ENCODE measurements at regions not wholly inside any gene's neighbourhood (a gene's known extent, or its start where the extent isn't known, plus 50 kb on each side); places are given as distances from the start of the nearest gene placed in this dataset.

DNA sequence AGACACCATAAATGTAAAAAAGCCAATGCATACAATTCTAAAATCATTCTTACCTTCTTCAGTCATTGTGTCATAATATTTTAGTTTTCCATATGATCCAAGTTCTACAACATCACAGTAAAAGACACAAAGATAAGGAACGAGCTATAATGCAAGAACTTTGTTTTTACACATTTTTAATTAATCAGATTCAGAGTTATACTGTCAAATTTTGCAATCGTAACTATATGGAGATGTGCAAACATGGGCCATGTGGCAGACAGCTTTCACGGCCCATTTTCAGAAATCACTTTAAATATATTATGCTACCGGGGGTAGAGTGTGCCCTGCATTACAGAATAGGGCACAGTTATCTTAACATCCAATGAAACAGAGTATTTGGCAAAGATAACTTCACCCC lies 188.4 kb downstream of the ACER2 start:
- Histone ChIP-seq H3K4me3 (ENCODE audit: low read length) (no peak overlapping the region), H3K9ac (ENCODE audit: low read depth, low read length) (no peak overlapping the region), H3K4me1 (ENCODE audit: insufficient read depth, low read length) (no peaks in the 10 kb centered on the region), H3K9me3 (ENCODE audit: insufficient read depth, low read depth, low read length) (no peaks in the 10 kb centered on the region), H3K27ac (ENCODE audit: low read depth, low read length) (no peak overlapping the region), H3K36me3 (ENCODE audit: insufficient read depth, low read length) (no peaks in the 10 kb centered on the region), H3K27me3 (ENCODE audit: insufficient read depth, low read length) (no peaks in the 10 kb centered on the region)
- WGBS = 96% methylated on average over 4 of the region's 4 CpGs

DNA sequence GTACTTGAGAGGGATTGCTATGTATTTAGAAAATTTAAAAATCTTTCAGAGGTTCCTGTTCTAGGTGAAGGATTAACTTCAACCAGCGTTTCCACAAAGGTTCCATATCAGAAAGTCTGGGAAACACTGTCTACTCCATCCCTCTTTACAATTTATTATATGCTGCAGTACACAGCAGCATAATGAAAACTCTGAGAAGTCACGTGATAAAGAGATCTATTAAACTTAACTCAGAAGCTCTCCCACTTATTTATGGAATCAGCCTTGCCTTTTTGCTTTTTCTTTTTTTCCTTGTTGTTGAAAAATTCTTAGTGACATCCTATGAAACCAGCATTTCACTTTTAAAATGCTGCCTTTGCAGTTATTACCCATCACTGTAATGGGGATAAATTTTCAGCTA lies 186.2 kb downstream of the ACER2 start:
- Histone ChIP-seq H3K27ac (ENCODE audit: low read depth, low read length) (no peak overlapping the region), H3K4me3 (ENCODE audit: low read length) (no peak overlapping the region), H3K27me3 (ENCODE audit: insufficient read depth, low read length) (no peaks in the 10 kb centered on the region), H3K9ac (ENCODE audit: low read depth, low read length) (no peak overlapping the region), H3K4me1 (ENCODE audit: insufficient read depth, low read length) (no peaks in the 10 kb centered on the region), H3K9me3 (ENCODE audit: insufficient read depth, low read depth, low read length) (no peaks in the 10 kb centered on the region), H3K36me3 (ENCODE audit: insufficient read depth, low read length) (no peaks in the 10 kb centered on the region)
- WGBS = 90% methylated on average over 2 of the region's 2 CpGs

- Histone ChIP-seq H3K27ac (ENCODE audit: low read depth, low read length) (no peak overlapping the region), H3K4me1 (ENCODE audit: insufficient read depth, low read length) (no peaks in the 10 kb centered on the region), H3K36me3 (ENCODE audit: insufficient read depth, low read length) (no peaks in the 10 kb centered on the region), H3K9me3 (ENCODE audit: insufficient read depth, low read depth, low read length) (no peaks in the 10 kb centered on the region), H3K9ac (ENCODE audit: low read depth, low read length) (no peak overlapping the region), H3K27me3 (ENCODE audit: insufficient read depth, low read length) (no peaks in the 10 kb centered on the region), H3K4me3 (ENCODE audit: low read length) (no peak overlapping the region)
- 85% methylated on average over 1 of the region's 1 CpG for WGBS
These were observed 178.9 kb downstream of the ACER2 start for GRCh38 chr9:19587678-19588077.

GRCh38 chr9:19583890-19584289 lies 175.1 kb downstream of the ACER2 start:
- H3K27ac ChIP-seq (ENCODE audit: low read depth, low read length) = no peak overlapping the region
- H3K36me3 ChIP-seq (ENCODE audit: insufficient read depth, low read length) = no peaks in the 10 kb centered on the region
- H3K4me3 ChIP-seq (ENCODE audit: low read length) = no peak overlapping the region
- 87% methylated on average over 1 of the region's 1 CpG for WGBS
- no peaks in the 10 kb centered on the region for H3K27me3 ChIP-seq (ENCODE audit: insufficient read depth, low read length)
- no peaks in the 10 kb centered on the region for H3K4me1 ChIP-seq (ENCODE audit: insufficient read depth, low read length)
- no peaks in the 10 kb centered on the region for H3K9me3 ChIP-seq (ENCODE audit: insufficient read depth, low read depth, low read length)
- no peak overlapping the region for H3K9ac ChIP-seq (ENCODE audit: low read depth, low read length)

- Histone ChIP-seq H3K9me3 (ENCODE audit: insufficient read depth, low read depth, low read length) (no peaks in the 10 kb centered on the region), H3K9ac (ENCODE audit: low read depth, low read length) (no peak overlapping the region), H3K27me3 (ENCODE audit: insufficient read depth, low read length) (no peaks in the 10 kb centered on the region), H3K4me1 (ENCODE audit: insufficient read depth, low read length) (no peaks in the 10 kb centered on the region), H3K27ac (ENCODE audit: low read depth, low read length) (no peak overlapping the region), H3K4me3 (ENCODE audit: low read length) (no peak overlapping the region), H3K36me3 (ENCODE audit: insufficient read depth, low read length) (no peaks in the 10 kb centered on the region)
- 94% methylated on average over 2 of the region's 3 CpGs for WGBS
These were observed 168.6 kb downstream of the ACER2 start for GRCh38 chr9:19577411-19577810.

GRCh38 chr9:19568946-19569345 lies 160.1 kb downstream of the ACER2 start:
- WGBS = 90% methylated on average over 3 of the region's 3 CpGs
- no peak overlapping the region for H3K27ac ChIP-seq (ENCODE audit: low read depth, low read length)

DNA sequence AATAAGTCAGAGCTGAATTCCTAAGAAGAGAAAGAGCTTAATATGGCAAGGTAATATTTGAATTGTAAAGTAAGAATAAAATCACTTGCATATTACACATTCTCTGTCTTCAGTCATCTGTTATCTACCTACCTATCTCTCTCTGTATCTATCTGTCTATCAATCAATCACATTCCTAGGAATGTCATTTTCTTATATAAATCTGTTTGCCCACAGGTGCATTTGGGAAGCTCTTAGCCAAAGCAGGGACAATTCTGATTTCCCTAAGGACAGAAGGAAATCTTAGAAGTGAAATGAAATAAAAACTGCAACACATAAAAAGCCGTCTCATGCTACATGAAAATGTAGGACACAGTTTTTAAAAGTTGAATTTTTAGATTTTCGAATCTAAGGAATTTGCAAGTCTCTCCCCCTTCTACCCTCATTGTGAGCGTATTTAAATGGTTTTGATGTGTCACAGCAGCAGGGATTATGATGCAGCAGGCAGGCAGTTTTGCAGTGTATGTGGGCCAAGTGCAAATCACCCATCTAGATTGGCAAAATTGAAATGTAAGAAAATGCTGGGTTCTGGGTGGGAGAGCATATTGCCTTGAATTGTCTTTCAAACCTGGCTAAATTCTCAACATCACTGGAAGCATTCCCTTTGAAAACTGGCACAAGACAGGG lies 155.7 kb downstream of the ACER2 start:
- Histone ChIP-seq H3K9me3 (ENCODE audit: insufficient read depth, low read depth, low read length) (no peaks in the 10 kb centered on the region), H3K9ac (ENCODE audit: low read depth, low read length) (no peak overlapping the region), H3K27me3 (ENCODE audit: insufficient read depth, low read length) (no peaks in the 10 kb centered on the region), H3K27ac (ENCODE audit: low read depth, low read length) (no peak overlapping the region), H3K4me3 (ENCODE audit: low read length) (no peak overlapping the region), H3K36me3 (ENCODE audit: insufficient read depth, low read length) (no peaks in the 10 kb centered on the region), H3K4me1 (ENCODE audit: insufficient read depth, low read length) (no peaks in the 10 kb centered on the region)
- 83% methylated on average over 1 of the region's 3 CpGs for WGBS

More at GRCh38 chr9:19568946-19569345, 160.1 kb downstream of the ACER2 start:
- Histone ChIP-seq H3K36me3 (ENCODE audit: insufficient read depth, low read length) (no peaks in the 10 kb centered on the region), H3K4me3 (ENCODE audit: low read length) (no peak overlapping the region), H3K4me1 (ENCODE audit: insufficient read depth, low read length) (no peaks in the 10 kb centered on the region), H3K9ac (ENCODE audit: low read depth, low read length) (no peak overlapping the region), H3K9me3 (ENCODE audit: insufficient read depth, low read depth, low read length) (no peaks in the 10 kb centered on the region), H3K27me3 (ENCODE audit: insufficient read depth, low read length) (no peaks in the 10 kb centered on the region)

- Histone ChIP-seq H3K27ac (ENCODE audit: low read depth, low read length) (no peak overlapping the region), H3K36me3 (ENCODE audit: insufficient read depth, low read length) (no peaks in the 10 kb centered on the region), H3K9ac (ENCODE audit: low read depth, low read length) (no peak overlapping the region), H3K9me3 (ENCODE audit: insufficient read depth, low read depth, low read length) (peaks cover 13% of the 10 kb centered on the region), H3K4me1 (ENCODE audit: insufficient read depth, low read length) (peaks cover 8% of the 10 kb centered on the region), H3K27me3 (ENCODE audit: insufficient read depth, low read length) (no peaks in the 10 kb centered on the region), H3K4me3 (ENCODE audit: low read length) (no peak overlapping the region)
- WGBS = 93% methylated on average over 4 of the region's 4 CpGs
These were observed 146.4 kb downstream of the ACER2 start for GRCh38 chr9:19555214-19555613.

- Histone ChIP-seq H3K4me3 (ENCODE audit: low read length) (no peak overlapping the region), H3K27me3 (ENCODE audit: insufficient read depth, low read length) (no peaks in the 10 kb centered on the region), H3K4me1 (ENCODE audit: insufficient read depth, low read length) (peaks cover 8% of the 10 kb centered on the region), H3K36me3 (ENCODE audit: insufficient read depth, low read length) (no peaks in the 10 kb centered on the region), H3K9me3 (ENCODE audit: insufficient read depth, low read depth, low read length) (peaks cover 13% of the 10 kb centered on the region), H3K9ac (ENCODE audit: low read depth, low read length) (no peak overlapping the region), H3K27ac (ENCODE audit: low read depth, low read length) (no peak overlapping the region)
- 89% methylated on average over 4 of the region's 4 CpGs for WGBS
These were observed 145.7 kb downstream of the ACER2 start for GRCh38 chr9:19554529-19554928.

GRCh38 chr9:19553441-19553840 lies 144.6 kb downstream of the ACER2 start:
- Histone ChIP-seq H3K36me3 (ENCODE audit: insufficient read depth, low read length) (peaks cover 4% of the 10 kb centered on the region; the same call in 1 of the 2 replicates), H3K9ac (ENCODE audit: low read depth, low read length) (no peak overlapping the region), H3K27ac (ENCODE audit: low read depth, low read length) (no peak overlapping the region), H3K4me3 (ENCODE audit: low read length) (no peak overlapping the region), H3K27me3 (ENCODE audit: insufficient read depth, low read length) (no peaks in the 10 kb centered on the region), H3K4me1 (ENCODE audit: insufficient read depth, low read length) (peaks cover 8% of the 10 kb centered on the region), H3K9me3 (ENCODE audit: insufficient read depth, low read depth, low read length) (peaks cover 13% of the 10 kb centered on the region)

DNA sequence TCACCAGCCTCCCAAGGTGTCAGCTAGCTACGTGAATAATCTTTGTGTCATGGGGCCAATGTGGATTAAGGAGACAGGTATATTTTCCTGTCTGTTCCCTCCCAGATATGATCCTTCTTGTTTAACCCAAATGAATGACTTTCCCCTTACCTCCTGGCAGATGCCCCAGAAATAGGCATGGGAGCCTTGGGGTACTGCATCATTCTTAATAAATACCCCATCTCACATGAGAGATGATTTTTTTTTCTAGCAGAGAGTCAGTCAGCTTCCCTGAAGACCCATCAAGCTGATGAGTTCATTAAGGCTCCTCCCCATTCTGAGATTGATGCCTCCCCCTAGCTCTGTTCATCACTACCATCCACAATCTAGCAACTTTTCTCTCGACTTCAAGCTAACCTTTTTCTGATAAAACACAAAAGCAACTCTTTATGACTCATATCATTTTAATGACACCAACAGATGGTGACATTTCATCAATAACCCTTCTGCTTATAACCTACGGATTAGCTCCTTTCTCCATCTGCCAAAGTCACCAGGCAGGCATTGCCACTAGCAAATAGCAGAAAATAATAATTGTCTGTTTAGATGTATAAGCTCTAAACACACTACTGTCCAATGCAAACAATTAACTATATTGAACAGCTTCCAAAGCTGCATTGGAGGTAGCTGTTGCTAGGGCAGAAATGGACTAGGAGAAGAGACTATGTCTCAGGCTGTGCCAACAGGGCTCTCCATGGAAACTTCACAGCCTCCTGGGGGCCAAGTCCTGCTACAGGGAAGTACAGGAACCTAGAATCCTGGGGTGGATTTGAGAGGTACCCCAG lies 143.7 kb downstream of the ACER2 start:
- peaks cover 6% of the 10 kb centered on the region for H3K9me3 ChIP-seq (ENCODE audit: insufficient read depth, low read depth, low read length)
- H3K9ac ChIP-seq (ENCODE audit: low read depth, low read length) = no peak overlapping the region
- H3K27me3 ChIP-seq (ENCODE audit: insufficient read depth, low read length) = no peaks in the 10 kb centered on the region
- H3K27ac ChIP-seq (ENCODE audit: low read depth, low read length) = no peak overlapping the region
- H3K4me1 ChIP-seq (ENCODE audit: insufficient read depth, low read length) = peaks cover 8% of the 10 kb centered on the region
- H3K4me3 ChIP-seq (ENCODE audit: low read length) = no peak overlapping the region
- peaks cover 4% of the 10 kb centered on the region; the same call in 1 of the 2 replicates for H3K36me3 ChIP-seq (ENCODE audit: insufficient read depth, low read length)
- 91% methylated on average over 2 of the region's 3 CpGs for WGBS

Measured in HUES64 (cell line).